Right forelimb (tissue), 1 donor: ENCODE measurements at regions not wholly inside any gene's neighbourhood (a gene's known extent, or its start where the extent isn't known, plus 50 kb on each side); places are given as distances from the start of the nearest gene placed in this dataset.

ENCODE experiments used
- DNase-seq: peaks from one replicate; pipeline ENCODE4 v3.0.0-alpha.2; 2018

DNA sequence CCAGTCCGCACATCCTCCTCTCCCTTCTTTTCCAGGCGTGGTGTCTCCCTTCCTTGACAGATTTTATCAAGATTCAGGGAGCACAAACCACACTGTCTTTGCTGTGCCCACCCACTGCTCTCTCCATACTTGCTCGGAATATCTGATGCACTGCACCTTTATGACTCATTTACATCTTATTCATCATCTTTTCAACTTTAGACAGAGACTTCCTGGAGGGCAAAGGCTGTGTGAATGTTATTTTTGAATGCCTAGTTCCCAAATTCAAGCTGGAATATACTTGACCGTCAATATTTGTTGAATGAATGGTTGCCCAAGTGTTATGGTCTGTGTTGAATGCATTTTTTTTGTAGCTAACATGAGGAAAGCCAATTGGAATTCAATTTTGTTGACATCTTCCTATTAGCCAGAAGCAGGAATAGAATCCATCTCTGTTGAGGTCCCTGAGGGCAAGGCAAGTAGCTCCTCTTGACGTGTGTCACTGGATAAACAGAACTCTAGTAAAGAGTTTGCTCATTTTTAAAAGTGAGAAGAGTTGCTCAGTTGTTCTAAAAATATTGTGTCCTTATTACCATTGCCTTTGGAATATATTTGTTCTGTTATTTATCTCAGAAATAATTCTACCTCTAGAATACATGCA, 95.0 kb downstream of the KLF6 start:
- no peak for DNase-seq

- DNase-seq = no peak
Observed at GRCh38 chr10:3687510-3688081, 97.4 kb downstream of the KLF6 start.

GRCh38 chr10:3685384-3685783, 99.6 kb downstream of the KLF6 start:
- no peak for DNase-seq

DNA sequence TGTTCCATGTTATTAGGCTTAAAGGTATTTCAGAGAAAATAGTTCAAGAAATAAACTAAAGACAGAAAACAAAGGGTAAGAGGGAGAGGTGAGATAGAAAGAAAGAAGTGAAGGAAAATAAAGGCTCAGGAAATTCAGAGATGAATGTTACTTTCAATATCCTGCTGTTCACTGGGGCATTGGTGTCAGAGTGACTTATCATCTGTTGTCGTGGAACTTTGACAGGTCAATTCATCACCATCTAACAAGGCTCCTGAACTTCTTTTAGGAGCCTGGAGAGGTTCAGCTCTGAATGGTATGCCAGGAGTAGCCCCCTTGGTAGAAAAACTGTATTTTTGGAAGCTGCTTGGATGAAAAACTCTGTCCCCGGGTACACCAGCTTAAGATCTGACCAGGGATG, 100.1 kb downstream of the KLF6 start:
- no peak for DNase-seq

DNA sequence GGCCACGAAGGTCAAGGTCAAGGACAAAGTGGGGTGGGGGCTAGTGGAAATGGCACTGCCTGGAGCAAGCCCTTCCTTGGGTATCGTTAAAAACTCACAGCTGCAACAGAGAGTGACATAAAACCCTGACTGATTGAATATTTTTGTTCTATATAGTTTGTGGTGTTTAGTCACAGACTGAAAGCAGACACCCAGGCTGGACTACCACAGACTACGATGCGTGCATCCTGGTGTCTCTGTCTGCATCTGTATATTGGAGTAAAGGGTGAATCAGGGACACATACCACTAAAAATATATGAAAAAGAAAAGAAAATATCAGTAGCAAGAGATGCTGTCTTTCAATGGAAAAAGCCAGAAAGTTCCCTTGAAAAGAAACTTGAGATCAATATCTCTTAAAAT, 101.4 kb downstream of the KLF6 start:
- DNase-seq = no peak

DNA sequence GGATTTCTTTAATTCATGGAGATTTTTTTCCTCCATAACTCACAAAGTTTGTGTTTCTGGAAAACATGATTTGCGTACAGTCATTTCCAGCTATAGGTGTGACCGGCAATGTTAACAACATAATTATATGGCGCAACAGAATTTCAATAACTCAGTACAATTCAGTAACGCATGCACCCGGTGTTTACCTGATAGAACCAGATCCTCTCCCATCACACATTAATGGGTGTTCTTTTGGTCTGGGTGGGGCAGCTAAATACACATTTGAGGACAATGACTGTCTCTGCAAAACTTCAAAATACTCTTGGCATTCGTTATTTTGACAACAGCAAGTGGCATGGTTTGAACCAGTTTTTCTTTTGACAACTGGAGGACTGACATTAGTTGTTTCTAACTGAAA, 102.3 kb downstream of the KLF6 start:
- DNase-seq = no peak

DNA sequence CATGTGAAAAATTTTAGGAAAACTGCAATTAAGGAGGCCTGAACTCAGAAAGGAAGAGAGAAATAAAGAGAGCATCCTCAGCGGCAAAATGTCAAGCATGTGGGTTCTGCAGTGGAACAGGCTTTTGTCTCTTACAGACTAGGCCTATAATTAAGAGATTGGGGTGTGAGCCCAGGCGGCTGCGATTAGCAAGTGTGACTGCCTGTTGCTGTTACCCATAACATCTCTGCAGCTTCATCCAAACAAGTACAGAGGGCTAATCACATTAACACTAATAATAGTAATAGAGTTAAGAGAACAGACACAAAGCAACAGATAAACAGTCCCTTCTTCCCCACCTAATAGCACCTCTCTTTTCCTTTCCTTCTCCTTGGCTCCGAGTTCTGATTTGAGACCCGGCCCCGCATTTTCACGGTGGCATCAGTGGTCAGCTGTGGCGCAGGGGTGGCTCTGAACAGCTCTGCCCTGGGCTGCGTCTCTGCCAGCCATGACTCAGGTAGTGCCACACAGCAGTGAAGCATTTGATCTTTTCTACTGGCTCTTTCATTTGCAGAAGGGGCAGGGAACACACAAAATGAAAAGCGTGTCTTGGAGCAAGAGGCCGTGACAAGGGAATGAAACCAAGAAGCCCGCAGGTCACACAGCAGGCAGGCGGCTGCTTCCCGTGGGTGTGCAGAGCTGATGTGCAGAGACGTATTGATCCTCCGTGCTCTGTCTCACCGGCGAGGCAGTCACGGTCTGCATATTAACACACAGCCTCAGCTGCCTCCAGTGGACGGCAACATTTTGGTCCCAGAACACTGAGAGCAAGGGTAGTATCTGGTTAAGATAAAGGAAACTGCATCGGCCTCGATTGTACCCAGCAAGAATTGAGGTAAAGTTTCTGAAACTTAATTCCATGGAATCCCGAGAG, 103.1 kb downstream of the KLF6 start:
- no peak for DNase-seq

DNA sequence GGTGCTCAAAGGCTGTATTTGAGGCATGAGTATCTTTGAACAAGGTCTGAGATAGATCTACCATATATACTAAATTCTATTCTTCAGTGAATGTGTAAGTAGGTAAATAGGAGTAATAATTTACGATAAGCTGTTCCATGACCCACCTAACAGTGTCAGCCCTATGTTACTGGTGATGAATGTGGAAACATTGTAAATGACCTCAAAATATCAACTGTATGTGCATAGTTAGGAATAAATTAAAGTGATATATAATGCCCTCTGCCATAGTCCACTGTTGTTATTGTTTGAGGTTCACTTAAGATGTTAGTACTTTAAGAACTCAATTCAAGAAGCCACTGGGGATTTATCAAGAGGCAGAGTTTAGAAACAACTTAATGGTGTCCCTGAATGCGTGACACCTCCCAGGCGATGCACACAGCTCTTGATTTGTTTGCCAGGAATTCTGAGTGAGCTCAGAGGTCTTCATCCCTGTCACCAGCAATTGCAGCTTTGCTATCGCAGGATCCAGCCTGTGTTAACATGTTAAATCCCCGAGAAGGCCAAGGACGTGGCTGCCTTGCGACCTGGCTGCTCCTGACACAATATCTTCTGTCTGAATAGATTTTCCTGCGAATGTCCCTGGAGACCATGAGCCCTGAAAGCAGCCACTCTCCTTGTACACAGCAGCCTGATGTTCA, 104.9 kb downstream of the KLF6 start:
- DNase-seq = no peak

DNA sequence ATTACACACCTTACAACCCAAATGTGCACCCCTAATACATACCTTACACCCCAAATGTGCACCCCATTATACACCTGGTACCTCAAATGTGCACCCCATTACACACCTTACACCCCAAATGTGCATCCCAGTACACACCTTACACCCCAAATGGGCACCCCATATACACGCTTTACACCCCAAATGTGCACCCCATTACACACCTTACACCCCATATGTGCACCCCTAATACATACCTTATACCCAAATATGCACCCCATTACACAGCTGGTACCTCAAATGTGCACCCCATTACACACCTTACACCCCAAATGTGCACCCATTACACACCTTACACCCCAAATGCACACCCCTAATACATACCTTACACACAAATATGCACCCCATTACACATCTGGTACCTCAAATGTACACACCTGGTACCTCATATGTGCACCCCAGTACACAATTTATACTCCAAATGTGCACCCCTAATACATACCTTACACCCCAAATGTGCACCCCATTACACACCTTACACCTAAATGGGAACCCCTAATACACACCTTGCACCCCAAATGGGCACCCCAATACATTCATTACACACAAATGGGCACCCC, 106.3 kb downstream of the KLF6 start:
- no peak for DNase-seq

- DNase-seq = no peak
Observed at GRCh38 chr10:3676564-3676963, 108.4 kb downstream of the KLF6 start.

GRCh38 chr10:3672220-3672619, 112.8 kb downstream of the KLF6 start:
- DNase-seq = no peak

DNA sequence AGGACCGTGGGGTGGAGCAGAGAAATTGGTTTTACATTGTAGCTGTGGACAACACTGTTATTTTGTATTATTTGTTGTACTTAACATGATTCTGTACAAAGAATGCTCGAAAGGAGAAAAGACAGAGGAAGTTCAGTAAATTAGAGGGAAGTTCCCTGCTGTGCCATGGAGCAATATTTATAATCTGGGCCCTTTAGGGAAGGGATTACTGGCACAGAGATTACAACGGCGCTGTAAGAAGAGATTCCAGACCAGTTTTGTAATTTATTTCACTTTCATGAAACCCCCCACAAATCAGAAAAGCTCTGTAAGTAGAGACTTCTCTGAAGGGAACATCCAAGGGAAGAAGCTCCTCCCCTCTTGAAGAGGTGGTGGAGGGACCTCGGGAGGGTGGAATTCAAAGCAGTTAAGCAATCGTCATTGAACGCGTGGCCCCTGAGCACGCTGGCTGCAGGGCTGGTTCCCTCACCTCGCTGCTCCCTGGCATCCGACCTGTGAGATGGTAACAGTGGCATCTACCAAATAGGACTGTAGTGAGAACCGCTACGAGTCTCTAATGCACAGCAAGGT, 113.5 kb downstream of the KLF6 start:
- no peak for DNase-seq

DNA sequence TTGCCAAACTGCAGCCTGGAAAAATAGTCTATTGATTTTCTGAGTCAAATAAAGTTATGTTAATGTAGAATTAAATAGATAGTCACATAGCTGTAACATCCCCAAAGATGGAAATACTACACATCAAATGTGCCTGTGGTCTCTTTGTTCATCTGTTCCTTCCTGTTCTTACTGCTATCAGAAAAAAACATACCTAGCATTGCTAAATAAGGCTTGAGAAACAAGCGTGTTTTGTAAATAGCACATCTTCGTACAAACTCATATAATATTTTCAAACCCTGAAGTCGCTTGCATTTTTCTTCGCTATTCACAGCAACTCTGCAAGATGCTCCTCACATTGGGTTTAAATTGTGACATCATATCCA, 116.1 kb downstream of the KLF6 start:
- no peak for DNase-seq

DNA sequence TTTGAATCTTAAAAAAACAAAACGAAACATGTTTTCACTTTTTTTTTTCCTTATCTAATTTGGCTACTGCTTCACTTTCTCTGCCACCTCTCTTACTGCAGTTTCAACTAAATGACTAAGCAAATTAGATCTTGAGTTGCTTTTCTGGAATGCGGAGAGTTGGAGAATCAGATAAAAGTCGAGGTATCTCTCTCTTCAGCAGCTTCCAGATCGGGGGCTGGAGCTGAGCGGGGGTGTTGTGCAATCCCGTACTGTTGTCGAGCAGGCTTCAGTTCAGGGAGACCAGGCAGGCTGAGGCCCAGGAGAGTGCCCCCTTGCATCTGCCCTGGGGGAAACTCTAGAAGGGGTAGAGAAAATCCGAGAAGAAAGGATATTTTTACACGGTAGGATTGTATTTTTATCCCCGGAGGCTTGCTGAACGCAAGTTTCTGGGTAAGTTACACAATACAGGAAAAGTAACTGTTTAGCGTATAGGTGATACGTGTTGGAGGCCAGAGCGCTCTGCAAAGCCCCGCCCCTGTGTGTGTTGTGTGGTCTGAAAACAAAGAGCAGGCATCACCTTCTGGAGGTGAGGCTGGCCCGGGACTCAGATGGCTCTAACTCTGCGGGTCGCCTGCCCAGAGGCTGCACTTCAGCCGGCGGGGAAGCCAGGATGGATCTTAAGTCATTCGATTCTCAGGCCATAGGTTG, 116.6 kb downstream of the KLF6 start:
- DNase-seq = no peak

DNA sequence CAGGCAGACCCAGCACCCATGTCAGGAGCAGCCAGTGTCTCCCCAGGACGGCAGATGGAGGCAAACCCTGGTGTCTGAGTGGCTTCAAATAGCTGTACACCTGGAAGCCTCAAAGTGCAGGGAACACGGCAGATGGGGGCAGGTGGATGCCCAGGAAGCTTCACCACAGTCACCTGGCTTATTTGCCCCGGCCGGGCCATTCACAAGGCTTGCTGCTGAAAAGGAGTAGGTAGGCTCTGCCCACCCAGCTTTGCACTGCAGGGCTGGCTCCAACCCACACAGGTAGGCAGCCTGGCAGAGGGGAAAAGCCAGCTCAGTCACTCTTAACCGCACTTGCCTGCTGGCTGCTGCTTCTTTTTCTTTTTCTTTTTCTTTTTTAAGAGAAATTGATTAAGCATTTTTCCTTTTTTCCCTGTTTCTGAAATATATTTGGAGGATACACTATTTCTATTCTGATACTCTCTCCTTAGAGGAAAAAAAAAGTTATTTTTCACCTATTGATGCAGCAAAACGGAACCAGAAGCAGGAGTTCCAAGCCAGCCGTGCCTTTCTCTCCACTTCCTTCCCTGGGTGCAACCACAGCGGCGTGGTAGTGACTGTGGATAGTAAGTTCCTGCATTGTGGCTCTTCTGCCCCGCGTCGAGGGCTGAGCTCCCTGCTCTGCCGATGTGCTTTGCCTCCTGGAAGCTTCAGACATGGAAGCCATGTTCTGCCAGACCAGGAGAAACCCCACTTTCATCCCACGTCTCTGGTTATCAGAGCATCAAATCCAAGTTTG, 118.3 kb downstream of the KLF6 start:
- no peak for DNase-seq

DNA sequence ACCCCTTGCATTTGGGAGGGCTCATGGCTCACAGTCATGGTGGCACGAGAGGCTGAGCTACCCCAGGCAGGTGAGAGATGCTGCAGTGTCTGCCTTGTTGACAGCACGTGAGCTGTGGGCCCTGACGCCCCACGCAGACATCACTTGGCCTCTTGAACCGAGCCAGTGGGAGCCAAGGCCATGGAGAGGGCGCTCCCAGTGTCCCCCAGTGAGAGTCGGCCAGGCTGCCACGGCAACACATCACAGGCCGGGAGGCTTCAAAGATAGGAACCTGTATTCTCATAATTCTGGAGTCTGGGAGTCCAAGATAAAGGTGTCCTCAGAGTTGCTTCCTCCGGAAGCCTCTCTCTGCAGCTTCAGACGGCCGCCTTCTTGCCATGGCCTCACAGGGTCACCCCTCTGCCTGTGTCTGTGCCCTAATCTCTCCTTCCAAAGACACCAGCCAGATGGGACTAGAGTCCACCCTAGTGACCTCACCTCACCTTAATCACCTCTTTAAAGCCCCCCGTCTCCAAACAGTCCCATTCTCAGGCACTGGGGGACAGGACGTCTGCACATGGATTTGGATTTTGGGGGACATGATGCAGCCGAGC, 119.6 kb downstream of the KLF6 start:
- DNase-seq = no peak

GRCh38 chr10:3662775-3663174, 122.2 kb downstream of the KLF6 start:
- no peak for DNase-seq

GRCh38 chr10:3661271-3661670, 123.7 kb downstream of the KLF6 start:
- no peak for DNase-seq

DNA sequence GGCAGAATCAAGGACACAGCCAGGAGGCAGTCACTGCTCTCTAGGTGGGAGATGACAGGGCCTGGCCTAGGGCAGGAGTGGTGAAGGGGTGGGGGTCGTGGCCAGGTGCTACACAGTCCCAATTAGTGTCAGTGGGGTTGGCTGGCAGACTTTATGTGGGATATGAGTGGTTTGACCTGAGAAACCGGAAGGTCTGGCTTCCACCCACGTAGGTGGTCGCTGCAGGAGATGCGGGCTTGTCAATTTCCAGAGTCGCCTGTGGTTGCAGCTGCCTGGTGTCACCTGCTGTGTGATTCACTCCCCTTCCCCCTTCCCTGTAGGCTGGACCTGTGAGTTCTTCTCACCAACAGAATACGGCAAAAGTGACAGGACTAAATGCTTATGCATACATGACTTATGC, 124.3 kb downstream of the KLF6 start:
- no peak for DNase-seq

DNA sequence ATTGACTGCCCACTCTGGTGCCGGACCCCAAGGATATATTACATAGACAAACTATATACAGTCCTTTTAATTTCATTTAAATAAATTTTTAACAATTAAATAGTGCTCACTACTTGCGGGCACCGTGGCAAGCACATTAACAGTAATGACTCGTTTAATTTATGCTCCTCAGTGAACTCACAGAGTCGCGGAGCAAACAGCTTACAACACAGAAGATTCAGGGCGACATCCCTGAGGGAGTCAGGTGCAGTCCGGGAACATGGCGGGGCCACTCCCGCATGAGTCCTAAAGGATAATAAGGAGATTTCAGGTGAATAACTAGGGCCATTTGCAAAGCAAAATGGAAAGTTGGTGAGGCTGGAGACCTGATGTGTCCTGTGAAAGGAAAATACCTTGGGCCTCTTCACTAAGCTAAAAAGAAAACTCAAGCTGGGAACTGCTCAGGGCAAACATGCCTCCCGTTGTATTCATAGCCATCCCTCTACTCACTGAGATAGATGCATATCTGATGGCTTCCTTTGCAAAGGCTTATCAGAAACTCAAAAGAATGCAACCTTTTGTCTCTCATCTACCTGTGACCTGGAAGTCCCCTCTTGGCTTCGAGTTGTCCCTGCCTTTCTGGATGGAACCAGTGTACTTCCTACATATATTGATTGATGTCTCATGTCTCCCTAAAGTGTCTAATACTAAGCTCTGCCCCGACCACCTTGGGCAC, 125.6 kb downstream of the KLF6 start:
- DNase-seq = no peak
